NCI-H1105 (cell line): ENCODE measurements at regions not wholly inside any gene's neighbourhood (a gene's known extent, or its start where the extent isn't known, plus 50 kb on each side); places are given as distances from the start of the nearest gene placed in this dataset.
"Not testable (repeated sequence)": the region's sequence is repeated elsewhere in the genome, so short reads cannot be mapped to it uniquely, and the experiment has no call there.

Source experiments
- DNase-seq: peaks from one replicate; lab custom pipeline; 2025; lab: John Stamatoyannopoulos, UW

GRCh38 chr6:115631028-115631427 is 429.7 kb downstream of the FRK start:
- no peak for DNase-seq

- DNase-seq, result no peak
These were observed 430.2 kb downstream of the FRK start for GRCh38 chr6:115630424-115631024.

- DNase-seq, result no peak
These were observed 431.3 kb downstream of the FRK start for GRCh38 chr6:115629415-115629814.

- DNase-seq, result no peak
These were observed 442.4 kb downstream of the FRK start for GRCh38 chr6:115618256-115618655.

GRCh38 chr6:115617031-115617430 is 443.7 kb downstream of the FRK start:
- no peak for DNase-seq

- DNase-seq, result no peak
These were observed 447.2 kb downstream of the FRK start for GRCh38 chr6:115613488-115613887.

GRCh38 chr6:115612796-115613479 is 447.8 kb downstream of the FRK start:
- DNase-seq, result no peak

- no peak for DNase-seq
These were observed 448.5 kb downstream of the FRK start for GRCh38 chr6:115612216-115612615.

GRCh38 chr6:115610696-115611095 is 450.0 kb downstream of the FRK start:
- no peak for DNase-seq

- no peak for DNase-seq
These were observed 451.6 kb downstream of the FRK start for GRCh38 chr6:115609111-115609510.

- no peak for DNase-seq
These were observed 458.2 kb downstream of the FRK start for GRCh38 chr6:115602466-115602865.

GRCh38 chr6:115601509-115601908 is 459.2 kb downstream of the FRK start:
- DNase-seq, result no peak

GRCh38 chr6:115601064-115601463 is 459.6 kb downstream of the FRK start:
- DNase-seq, result no peak

GRCh38 chr6:115594891-115595290 is 465.8 kb downstream of the FRK start:
- peak; percentile 14 for DNase-seq

GRCh38 chr6:115592025-115592424 is 468.7 kb downstream of the FRK start:
- no peak for DNase-seq

GRCh38 chr6:115589072-115589471 is 471.6 kb downstream of the FRK start:
- DNase-seq, result not testable (repeated sequence)

- DNase-seq, result no peak
These were observed 477.4 kb downstream of the FRK start for GRCh38 chr6:115583290-115583689.

- DNase-seq, result no peak
These were observed 478.3 kb downstream of the FRK start for GRCh38 chr6:115582386-115582785.

- not testable (repeated sequence) for DNase-seq
These were observed 481.1 kb downstream of the FRK start for GRCh38 chr6:115579565-115579964.

GRCh38 chr6:115577270-115577669 is 483.4 kb downstream of the FRK start:
- DNase-seq, result no peak

- no peak for DNase-seq
These were observed 485.4 kb downstream of the FRK start for GRCh38 chr6:115575285-115575684.

- no peak for DNase-seq
These were observed 486.8 kb downstream of the FRK start for GRCh38 chr6:115573861-115574260.

- no peak for DNase-seq
These were observed 490.4 kb downstream of the FRK start for GRCh38 chr6:115570331-115570730.

GRCh38 chr6:115554060-115554459 is 506.6 kb downstream of the FRK start:
- no peak for DNase-seq
